Osteoblast (primary cell): ENCODE measurements at regions not wholly inside any gene's neighbourhood (a gene's known extent, or its start where the extent isn't known, plus 50 kb on each side); places are given as distances from the start of the nearest gene placed in this dataset.

Experiments
- DNase-seq: peaks from one replicate; pipeline ENCODE4 v3.0.0; 2011; ENCODE audit warnings: low spot score, mixed read lengths; ENCODE audit not compliant: insufficient read length; ENCODE audit errors: missing footprints
- H2AFZ ChIP-seq: 2 replicates; pipeline ENCODE4 v1.6.0; 2011; ENCODE audit warnings: mild to moderate bottlenecking, low read length
- H3K27ac ChIP-seq: 2 replicates; pipeline ENCODE4 v1.5.1; 2011; ENCODE audit warnings: mild to moderate bottlenecking, low read depth, low read length, moderate library complexity
- H3K27me3 ChIP-seq: 2 replicates; pipeline ENCODE4 v1.6.0; 2012; ENCODE audit warnings: mild to moderate bottlenecking, control low read depth, inconsistent platforms, low read length, moderate library complexity; ENCODE audit not compliant: insufficient read depth
- H3K36me3 ChIP-seq: 2 replicates; pipeline ENCODE4 v1.5.1; 2011; ENCODE audit warnings: mild to moderate bottlenecking, low read length, control low read depth, moderate library complexity; ENCODE audit not compliant: insufficient read depth
- H3K4me1 ChIP-seq: 2 replicates; pipeline ENCODE4 v1.5.1; 2011; ENCODE audit warnings: mild to moderate bottlenecking, low read length, control low read depth, moderate library complexity; ENCODE audit not compliant: insufficient read depth
- H3K4me2 ChIP-seq: 2 replicates; pipeline ENCODE4 v1.6.0; 2011; ENCODE audit warnings: mild to moderate bottlenecking, low read length; ENCODE audit not compliant: insufficient read depth
- H3K4me3 ChIP-seq: fragments of 200-600 bp; sonication (generic); 3 replicates; pipeline ENCODE4 v1.5.1; 2012; ENCODE audit warnings: mild to moderate bottlenecking, low read length, inconsistent platforms; ENCODE audit not compliant: insufficient read depth
- H3K79me2 ChIP-seq: 2 replicates; pipeline ENCODE4 v1.6.0; 2012; ENCODE audit warnings: mild to moderate bottlenecking, low read length, control low read depth, inconsistent platforms; ENCODE audit not compliant: insufficient read depth
- H3K9me3 ChIP-seq: 2 replicates; pipeline ENCODE4 v1.5.1; 2011; ENCODE audit warnings: low read depth, low read length, control low read depth
- H4K20me1 ChIP-seq: 2 replicates; pipeline ENCODE4 v1.6.0; 2012; ENCODE audit warnings: mild to moderate bottlenecking, low read length, control low read depth; ENCODE audit not compliant: insufficient read depth
- TF ChIP-seq, protein P1 (sequence below): IDR thresholded peaks from 2 replicates; pipeline ENCODE4 v1.5.1; 2011; ENCODE audit warnings: mild to moderate bottlenecking, low read depth, low read length, moderate library complexity; ENCODE audit errors: extremely low read depth

DNA sequence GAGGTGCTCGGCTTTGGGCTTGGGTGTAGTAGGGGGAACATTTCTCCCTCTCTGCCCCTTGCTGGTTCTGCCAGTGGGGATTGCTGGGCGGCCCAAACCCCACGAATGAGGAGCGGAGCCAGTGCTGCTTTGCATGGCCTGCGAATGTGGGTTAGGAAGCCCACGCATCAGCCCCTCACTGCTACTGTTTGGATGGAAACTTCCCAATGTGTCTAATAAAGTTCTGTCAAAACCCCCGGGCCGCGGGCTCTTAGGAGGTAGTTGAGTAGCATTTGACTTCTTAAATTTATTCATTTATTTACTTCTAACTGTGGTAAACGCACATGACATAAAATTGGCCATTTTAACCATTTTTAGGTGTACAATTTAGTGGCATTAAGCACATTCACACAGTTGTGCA lies 161.3 kb upstream of the FHL2 start:
- H2AFZ ChIP-seq = no peak overlapping the region
- H3K4me2 ChIP-seq = no peak overlapping the region
- no peaks in the 10 kb centered on the region for H3K4me1 ChIP-seq
- H3K27me3 ChIP-seq = peaks cover 58% of the 10 kb centered on the region
- H3K9me3 ChIP-seq = no peaks in the 10 kb centered on the region
- TF ChIP-seq, protein P1, sequence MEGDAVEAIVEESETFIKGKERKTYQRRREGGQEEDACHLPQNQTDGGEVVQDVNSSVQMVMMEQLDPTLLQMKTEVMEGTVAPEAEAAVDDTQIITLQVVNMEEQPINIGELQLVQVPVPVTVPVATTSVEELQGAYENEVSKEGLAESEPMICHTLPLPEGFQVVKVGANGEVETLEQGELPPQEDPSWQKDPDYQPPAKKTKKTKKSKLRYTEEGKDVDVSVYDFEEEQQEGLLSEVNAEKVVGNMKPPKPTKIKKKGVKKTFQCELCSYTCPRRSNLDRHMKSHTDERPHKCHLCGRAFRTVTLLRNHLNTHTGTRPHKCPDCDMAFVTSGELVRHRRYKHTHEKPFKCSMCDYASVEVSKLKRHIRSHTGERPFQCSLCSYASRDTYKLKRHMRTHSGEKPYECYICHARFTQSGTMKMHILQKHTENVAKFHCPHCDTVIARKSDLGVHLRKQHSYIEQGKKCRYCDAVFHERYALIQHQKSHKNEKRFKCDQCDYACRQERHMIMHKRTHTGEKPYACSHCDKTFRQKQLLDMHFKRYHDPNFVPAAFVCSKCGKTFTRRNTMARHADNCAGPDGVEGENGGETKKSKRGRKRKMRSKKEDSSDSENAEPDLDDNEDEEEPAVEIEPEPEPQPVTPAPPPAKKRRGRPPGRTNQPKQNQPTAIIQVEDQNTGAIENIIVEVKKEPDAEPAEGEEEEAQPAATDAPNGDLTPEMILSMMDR = no peak
- H3K4me3 ChIP-seq = no peak overlapping the region
- DNase-seq = no peak
- H3K36me3 ChIP-seq = no peaks in the 10 kb centered on the region
- H4K20me1 ChIP-seq = no peaks in the 10 kb centered on the region
- H3K27ac ChIP-seq = no peak overlapping the region
- H3K79me2 ChIP-seq = no peaks in the 10 kb centered on the region

DNA sequence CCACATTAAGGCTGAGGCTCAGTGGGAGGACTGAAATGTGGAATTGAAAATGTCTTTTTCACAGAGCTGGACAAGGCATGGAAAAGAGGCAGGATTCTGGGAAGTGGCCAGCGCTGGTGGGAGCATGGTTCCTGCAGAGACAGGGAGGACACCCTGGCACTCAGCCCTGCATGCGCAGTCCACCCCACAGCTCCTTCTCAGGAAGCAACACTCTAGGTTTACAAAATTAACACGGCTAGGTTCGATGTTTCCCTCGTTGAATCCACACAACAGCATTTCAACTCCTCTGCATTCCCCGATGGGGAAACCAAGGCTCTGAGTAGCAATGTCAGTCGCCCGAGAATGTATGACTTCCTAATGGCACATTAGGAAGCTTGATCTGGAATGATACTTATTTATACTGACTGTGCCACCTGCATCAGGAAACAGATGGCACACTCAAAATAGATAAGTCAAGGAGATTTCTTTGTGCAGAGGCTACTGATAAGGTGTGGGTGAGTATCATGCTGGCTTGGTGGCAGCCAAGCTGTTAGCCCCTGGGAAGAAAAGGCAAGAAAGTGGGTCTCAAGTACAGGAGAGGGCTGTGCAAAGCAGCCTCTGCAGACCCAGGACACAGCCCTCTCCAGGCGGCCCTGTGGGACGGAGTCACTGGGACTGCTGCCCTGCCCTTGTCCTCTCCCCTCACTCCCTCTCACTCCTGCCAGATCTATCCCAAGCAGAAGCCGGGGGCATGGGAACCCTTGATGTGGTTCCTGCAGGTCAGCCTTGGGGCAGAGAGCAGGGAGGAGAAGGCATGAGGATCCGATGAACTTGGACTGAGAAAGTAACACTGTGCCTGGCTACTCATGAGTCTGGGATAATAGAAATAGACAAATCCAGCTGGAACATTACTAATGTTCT lies 158.4 kb upstream of the FHL2 start:
- Histone ChIP-seq H3K36me3 (no peaks in the 10 kb centered on the region), H3K9me3 (no peaks in the 10 kb centered on the region), H3K4me3 (no peak overlapping the region), H3K27ac (no peak overlapping the region), H2AFZ (no peak overlapping the region), H4K20me1 (no peaks in the 10 kb centered on the region), H3K4me2 (no peak overlapping the region), H3K79me2 (no peaks in the 10 kb centered on the region), H3K4me1 (peaks cover 8% of the 10 kb centered on the region), H3K27me3 (peaks cover 55% of the 10 kb centered on the region)
- no peak for DNase-seq
- TF ChIP-seq, protein P1 = no peak

DNA sequence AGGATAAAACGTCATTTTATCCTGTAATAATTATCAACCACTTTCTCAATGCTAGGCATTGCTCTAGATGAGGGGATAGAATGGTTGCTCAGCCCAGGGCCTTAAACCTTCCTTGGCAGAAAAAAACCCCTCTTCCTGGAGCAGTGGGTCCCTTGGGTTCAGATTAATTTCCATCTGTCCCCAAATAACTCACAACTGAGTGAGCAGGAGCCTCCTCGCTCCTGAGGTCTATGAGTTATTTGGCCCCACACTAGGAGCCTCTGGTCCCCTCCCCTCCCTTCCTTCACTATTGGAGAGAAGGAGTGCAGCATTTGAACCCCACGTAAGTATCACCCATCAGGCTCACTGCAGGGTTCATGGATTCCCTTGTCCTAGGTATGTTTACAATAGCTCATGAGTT lies 157.5 kb upstream of the FHL2 start:
- Histone ChIP-seq H3K36me3 (no peaks in the 10 kb centered on the region), H3K4me3 (no peak overlapping the region), H3K4me2 (no peak overlapping the region), H3K4me1 (peaks cover 8% of the 10 kb centered on the region), H3K9me3 (no peaks in the 10 kb centered on the region), H4K20me1 (no peaks in the 10 kb centered on the region), H3K79me2 (no peaks in the 10 kb centered on the region), H2AFZ (no peak overlapping the region), H3K27ac (no peak overlapping the region), H3K27me3 (peaks cover 56% of the 10 kb centered on the region)
- no peak for DNase-seq
- TF ChIP-seq, protein P1 = no peak

DNA sequence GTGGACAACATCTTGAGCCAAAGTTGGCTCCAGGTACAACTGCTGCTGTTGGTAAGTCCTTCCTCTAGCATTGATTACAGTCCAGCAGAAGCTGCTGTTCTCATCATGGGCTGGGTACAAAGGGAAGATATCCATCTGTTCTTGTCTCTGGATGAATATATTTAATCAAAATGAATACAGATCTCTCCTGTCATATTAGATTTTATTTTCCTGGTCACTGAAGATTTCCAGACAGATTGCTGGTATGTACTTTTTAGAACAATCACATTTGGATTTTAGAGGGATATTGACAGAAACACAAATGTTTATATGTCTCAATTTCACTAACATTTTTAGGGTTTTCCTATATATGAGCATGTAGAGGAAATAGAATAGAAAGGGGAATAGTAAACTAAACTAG lies 155.4 kb upstream of the FHL2 start:
- no peaks in the 10 kb centered on the region for H4K20me1 ChIP-seq
- no peaks in the 10 kb centered on the region for H3K79me2 ChIP-seq
- peaks cover 8% of the 10 kb centered on the region for H3K4me1 ChIP-seq
- H3K27ac ChIP-seq = no peak overlapping the region
- TF ChIP-seq, protein P1 = no peak
- no peak overlapping the region for H3K4me3 ChIP-seq
- peaks cover 49% of the 10 kb centered on the region for H3K27me3 ChIP-seq
- no peak overlapping the region for H2AFZ ChIP-seq
- H3K9me3 ChIP-seq = no peaks in the 10 kb centered on the region
- no peak overlapping the region for H3K4me2 ChIP-seq
- no peak for DNase-seq
- no peaks in the 10 kb centered on the region for H3K36me3 ChIP-seq
